ENCODE measurements at regions not wholly inside any gene's neighbourhood (a gene's known extent, or its start where the extent isn't known, plus 50 kb on each side); places are given as distances from the start of the nearest gene placed in this dataset.

DNA sequence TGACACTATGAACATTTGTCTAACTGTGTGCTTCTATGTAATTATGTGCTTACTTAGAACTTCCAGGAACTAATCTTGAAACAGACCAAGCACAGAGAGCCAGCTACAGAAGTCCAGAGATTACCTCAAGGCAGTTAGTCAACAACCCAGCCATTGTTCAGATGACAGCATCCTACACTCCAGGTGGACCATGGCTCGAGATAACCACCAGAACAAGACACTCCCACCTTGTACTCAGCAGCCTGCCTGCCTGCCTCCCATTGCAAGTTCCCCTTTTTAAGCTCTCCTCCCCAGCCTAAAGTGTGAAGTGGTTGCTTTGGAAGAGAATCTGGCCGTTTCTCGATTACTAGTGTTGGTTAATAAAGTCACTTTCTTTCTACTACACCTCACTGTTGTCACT lies 1080.6 kb upstream of the LRRN3 start:
- TF ChIP-seq, protein P1, sequence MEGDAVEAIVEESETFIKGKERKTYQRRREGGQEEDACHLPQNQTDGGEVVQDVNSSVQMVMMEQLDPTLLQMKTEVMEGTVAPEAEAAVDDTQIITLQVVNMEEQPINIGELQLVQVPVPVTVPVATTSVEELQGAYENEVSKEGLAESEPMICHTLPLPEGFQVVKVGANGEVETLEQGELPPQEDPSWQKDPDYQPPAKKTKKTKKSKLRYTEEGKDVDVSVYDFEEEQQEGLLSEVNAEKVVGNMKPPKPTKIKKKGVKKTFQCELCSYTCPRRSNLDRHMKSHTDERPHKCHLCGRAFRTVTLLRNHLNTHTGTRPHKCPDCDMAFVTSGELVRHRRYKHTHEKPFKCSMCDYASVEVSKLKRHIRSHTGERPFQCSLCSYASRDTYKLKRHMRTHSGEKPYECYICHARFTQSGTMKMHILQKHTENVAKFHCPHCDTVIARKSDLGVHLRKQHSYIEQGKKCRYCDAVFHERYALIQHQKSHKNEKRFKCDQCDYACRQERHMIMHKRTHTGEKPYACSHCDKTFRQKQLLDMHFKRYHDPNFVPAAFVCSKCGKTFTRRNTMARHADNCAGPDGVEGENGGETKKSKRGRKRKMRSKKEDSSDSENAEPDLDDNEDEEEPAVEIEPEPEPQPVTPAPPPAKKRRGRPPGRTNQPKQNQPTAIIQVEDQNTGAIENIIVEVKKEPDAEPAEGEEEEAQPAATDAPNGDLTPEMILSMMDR (IDR thresholded peaks at IDR 0.05; ENCODE audit: low read depth, low read length, poor library complexity, severe bottlenecking) = no peak
- TF ChIP-seq EZH2phosphoT487 (IDR thresholded peaks at IDR 0.05; ENCODE audit: borderline replicate concordance, low read length) = no peak
